SKM-1 (cell line): ENCODE measurements at regions not wholly inside any gene's neighbourhood (a gene's known extent, or its start where the extent isn't known, plus 50 kb on each side); places are given as distances from the start of the nearest gene placed in this dataset.

Experiments used
- DNase-seq: peaks from one replicate; lab custom pipeline; 2025; ENCODE audit not compliant: unreplicated experiment; lab: John Stamatoyannopoulos, UW

DNA sequence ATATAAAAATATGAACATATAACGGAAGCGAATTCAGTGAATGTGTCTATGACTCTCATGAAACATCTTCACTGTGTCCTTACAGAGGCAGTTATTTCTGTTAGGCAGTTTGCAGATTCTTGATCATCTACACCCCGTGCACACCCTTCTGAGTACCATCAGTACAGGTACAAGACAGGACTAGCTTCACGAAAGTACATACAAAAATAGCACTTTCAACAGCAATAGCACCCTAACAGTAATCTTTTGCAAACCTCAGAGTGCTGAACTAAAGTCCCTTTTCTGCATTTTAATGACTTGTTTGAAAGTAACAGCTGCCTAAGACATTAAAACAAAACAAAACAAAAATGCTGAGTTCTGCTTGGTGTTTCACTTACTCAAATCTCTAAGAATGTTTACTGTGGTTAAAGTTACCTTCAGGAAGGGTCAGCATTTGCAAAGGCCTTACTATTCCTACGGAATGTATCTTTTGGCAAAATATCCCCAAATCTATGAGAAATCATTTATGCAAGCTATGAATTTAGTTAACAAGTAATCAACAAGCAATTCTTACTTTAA is 104.1 kb downstream of the CNTN3 start:
- no peak for DNase-seq

DNA sequence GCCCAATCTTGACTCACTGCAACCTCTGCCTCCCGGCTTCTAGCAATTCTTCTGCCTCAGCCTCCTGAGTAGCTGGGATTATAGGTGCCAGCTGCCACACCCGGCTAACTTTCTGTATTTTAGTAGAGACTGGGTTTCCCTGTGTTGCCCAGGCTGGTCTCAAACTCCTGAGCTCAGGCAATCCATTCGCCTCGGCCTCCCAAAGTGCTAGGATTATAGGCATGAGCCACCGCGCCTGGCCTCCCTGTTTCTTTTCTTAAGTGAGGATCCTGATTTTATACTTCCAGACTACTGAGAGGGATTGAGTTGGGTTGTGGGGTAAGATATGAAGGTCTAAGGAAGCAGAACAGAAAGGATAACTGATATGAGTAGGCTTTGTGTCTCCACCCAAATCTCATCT is 106.8 kb downstream of the CNTN3 start:
- no peak for DNase-seq

GRCh38 chr3:74506246-74506645 is 108.2 kb downstream of the CNTN3 start:
- no peak for DNase-seq

- no peak for DNase-seq
These were observed 113.5 kb downstream of the CNTN3 start for GRCh38 chr3:74501007-74501406.

DNA sequence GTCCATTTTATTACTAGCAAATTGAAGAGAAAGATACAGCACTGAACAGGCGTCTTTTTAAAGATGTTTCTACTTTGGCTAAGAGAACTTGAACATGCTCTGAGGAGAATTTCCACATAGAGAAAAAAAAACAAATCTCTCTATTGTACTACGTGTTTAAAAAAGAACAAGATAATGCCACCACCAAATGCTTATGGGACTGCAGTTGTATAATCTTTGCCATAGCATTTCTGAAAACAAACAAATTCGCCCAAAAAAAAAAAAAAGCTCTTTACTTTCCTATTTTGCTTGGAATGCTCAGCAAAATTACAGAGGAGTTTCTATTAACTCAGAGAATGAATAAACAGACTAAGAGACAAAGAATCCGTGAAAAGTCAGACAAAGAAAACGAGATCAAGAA is 114.2 kb downstream of the CNTN3 start:
- no peak for DNase-seq

- no peak for DNase-seq
These were observed 122.6 kb downstream of the CNTN3 start for GRCh38 chr3:74491874-74492273.

GRCh38 chr3:74489050-74489792 is 125.2 kb downstream of the CNTN3 start:
- no peak for DNase-seq

GRCh38 chr3:74479915-74480314 is 134.5 kb downstream of the CNTN3 start:
- DNase-seq: no peak

GRCh38 chr3:74470313-74470712 is 144.1 kb downstream of the CNTN3 start:
- DNase-seq: no peak

GRCh38 chr3:74469713-74470112 is 144.7 kb downstream of the CNTN3 start:
- DNase-seq: no peak

- DNase-seq: no peak
These were observed 145.3 kb downstream of the CNTN3 start for GRCh38 chr3:74469151-74469550.

GRCh38 chr3:74465715-74466410 is 148.6 kb downstream of the CNTN3 start:
- DNase-seq: no peak

DNA sequence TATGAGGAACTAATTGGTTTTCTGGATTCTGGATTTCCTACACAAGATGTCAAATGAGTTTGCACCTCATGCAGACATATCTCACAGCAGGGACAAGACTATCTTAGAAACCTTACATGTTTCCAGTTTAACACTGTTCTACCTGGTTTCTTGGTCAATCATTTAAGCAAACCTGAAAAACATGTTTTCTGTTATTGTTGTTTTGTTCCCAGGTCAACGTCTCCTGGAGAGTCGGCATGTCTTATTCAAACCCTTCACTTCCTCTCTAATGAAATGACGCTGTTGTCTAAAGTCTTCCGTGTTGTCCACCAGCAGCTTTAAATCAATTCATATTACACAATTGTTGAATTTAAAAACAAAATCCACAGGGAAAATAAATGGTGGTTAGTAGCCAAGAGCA is 150.9 kb downstream of the CNTN3 start:
- DNase-seq: no peak

DNA sequence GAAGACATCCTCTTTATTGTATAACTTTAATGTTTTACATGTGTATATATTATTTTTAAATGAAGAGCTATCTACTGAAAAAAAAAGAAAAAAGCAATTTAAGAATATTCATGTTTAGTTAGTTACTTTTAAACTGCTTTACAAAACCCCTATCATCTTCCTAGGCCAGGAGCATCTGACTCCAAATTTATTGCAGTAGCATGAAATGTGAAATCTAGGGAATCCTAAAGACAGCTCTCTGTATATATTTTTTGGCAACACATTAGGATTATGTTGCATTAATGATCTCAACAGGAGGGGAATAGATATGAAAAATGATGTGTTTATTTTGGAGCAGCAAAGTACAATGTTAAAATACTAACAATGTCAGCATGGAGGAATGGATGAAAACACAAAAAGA is 158.3 kb downstream of the CNTN3 start:
- DNase-seq: no peak

GRCh38 chr3:74447221-74447620 is 167.2 kb downstream of the CNTN3 start:
- no peak for DNase-seq

DNA sequence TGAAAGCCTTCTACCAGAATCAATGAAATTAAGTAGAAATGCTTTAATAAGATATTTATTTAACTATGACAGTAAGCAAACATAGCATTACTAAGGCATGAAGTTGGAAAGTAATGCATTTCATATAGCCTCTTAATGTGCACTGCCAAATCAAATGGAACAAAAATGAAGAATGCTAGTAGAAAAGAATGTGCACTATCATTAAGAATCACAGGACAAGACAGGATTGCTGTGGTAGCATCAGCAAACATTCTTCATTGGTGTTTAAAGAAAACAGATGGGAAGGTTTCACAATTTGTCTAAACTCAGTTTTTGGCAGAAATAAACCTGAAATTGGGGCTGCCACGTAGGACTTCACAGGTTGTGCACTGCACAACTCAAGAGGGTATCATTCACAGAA is 168.9 kb downstream of the CNTN3 start:
- DNase-seq: no peak

- no peak for DNase-seq
These were observed 171.4 kb downstream of the CNTN3 start for GRCh38 chr3:74443102-74443501.

GRCh38 chr3:74442683-74443082 is 171.8 kb downstream of the CNTN3 start:
- DNase-seq: no peak

DNA sequence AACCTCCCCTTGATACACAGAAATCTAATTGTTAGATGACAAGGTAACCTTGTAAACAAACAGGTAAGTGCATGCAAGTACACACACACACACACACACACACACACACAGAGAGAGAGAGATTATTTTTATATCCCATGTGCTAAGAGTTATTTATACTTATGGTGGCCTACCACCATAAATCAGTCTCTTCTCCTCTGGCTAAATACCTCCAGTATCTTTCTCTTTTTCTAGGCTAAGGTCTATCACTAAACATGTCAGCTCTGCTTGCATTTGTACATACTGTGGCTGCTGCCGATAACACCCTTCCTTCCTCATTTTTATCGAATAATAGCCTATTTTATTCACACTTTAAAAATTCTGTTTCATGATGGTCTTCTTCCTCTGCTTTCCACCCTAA is 172.4 kb downstream of the CNTN3 start:
- no peak for DNase-seq

GRCh38 chr3:74436184-74436583 is 178.3 kb downstream of the CNTN3 start:
- DNase-seq: no peak

- DNase-seq: no peak
These were observed 178.8 kb downstream of the CNTN3 start for GRCh38 chr3:74435631-74436030.

GRCh38 chr3:74434406-74434805 is 180.1 kb downstream of the CNTN3 start:
- no peak for DNase-seq
